Urothelium cell line (cell line): ENCODE measurements at regions not wholly inside any gene's neighbourhood (a gene's known extent, or its start where the extent isn't known, plus 50 kb on each side); places are given as distances from the start of the nearest gene placed in this dataset.
"Not testable (repeated sequence)": the region's sequence is repeated elsewhere in the genome, so short reads cannot be mapped to it uniquely, and the experiment has no call there.

ENCODE experiments used
- DNase-seq: peaks from one replicate; pipeline ENCODE4 v3.0.0; 2011; ENCODE audit warnings: low spot score, mixed read lengths
- FAIRE-seq: peaks from 2 replicates; lab custom pipeline; 2011; peaks lifted over from hg19 to GRCh38; lab: Jason Lieb, UNC

- FAIRE-seq: no peak
- no peak for DNase-seq
Observed at GRCh38 chr5:174503086-174503460, 221.3 kb upstream of the MSX2 start.

DNA sequence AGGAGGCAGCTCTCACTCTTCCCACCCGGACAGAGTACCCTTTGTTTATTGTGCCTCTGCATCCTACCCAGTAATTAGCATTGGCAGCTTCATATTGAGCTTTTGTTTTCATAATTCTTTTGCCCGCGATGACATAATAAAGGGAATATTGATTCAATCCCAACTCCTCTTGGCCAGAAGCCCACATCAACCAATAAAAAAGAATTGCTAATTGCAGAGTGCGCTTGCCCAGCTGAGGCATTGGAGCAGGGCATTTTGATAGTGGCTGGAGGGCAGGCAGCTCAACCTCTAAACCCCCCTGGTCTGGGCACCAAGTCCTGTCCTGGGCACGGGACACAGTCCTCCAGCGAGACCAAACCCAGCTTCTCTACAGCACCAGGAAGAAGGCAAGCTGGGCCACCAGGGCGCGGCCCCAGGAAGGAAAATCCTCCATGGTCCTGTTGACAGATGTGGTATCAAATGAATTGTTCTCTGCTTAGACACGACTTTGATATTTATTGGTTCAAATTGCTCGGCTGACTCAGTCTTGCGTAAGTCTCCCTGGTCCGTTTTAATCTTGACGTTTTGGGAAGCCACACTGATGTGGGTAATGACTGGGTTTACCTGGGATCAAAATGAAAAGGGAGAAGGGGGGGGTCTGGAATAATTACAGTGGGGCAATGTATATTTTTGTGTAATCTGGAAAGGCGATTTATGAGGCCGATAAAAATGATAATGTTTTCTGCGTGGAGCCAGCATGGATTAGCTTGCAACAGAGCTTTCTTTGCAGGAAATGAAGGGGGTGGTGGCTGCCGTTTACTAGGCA, 220.7 kb upstream of the MSX2 start:
- DNase-seq: peak; percentile 78
- FAIRE-seq: peak; percentile 76

- DNase-seq (peak; percentile 25), FAIRE-seq (no peak)
Observed at GRCh38 chr5:174504266-174504726, 220.1 kb upstream of the MSX2 start.

DNA sequence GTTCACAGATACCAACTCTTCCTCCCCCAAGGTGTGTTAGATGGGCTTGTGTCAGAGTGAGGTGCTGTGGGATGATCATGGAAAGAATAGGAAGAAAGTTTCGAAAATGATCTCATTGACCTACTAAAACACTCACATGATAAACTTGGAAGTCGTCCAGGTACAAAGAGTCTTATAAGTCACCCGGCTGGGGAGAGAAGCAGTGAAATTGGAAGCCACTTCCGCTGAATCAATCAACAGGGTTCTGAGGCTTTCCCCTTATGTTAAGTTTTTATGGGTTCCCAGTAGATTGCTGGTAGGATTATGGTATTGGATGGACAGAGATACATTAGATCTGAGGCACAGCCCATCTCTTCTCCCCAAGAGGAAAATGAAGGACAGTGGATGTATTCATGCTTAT, 218.8 kb upstream of the MSX2 start:
- DNase-seq (peak; percentile 74), FAIRE-seq (no peak)

- FAIRE-seq, DNase-seq: not testable (repeated sequence)
Observed at GRCh38 chr5:174510782-174511453, 213.5 kb upstream of the MSX2 start.

DNA sequence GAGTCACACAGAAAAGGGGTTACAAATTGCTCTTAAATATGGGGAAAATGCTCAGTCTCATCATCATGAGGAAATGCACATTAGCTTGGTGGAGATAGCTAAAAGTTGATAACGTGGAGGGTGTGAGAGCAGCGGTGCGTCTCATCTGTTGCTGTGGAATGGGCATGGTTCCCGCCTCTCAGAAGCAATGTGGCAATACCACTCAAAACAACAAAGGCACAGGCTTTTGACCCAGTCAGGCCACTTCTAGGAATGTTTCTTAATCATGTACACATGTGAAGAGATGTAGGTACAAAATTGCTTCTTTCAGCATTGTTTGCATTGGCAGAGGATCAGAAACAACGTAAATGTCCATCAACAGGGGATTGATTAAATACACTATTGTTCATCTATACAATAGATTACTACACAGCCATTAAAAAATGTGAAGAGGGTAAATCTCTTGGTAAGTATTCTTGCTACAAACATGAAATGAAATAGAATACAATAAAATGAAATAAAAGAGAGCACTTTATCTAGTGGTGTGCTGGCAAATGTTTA, 212.6 kb upstream of the MSX2 start:
- no peak for DNase-seq
- no peak for FAIRE-seq

- FAIRE-seq (no peak), DNase-seq (no peak)
Observed at GRCh38 chr5:174514325-174514724, 210.1 kb upstream of the MSX2 start.

GRCh38 chr5:174514983-174515394, 209.4 kb upstream of the MSX2 start:
- no peak for FAIRE-seq
- no peak for DNase-seq

DNA sequence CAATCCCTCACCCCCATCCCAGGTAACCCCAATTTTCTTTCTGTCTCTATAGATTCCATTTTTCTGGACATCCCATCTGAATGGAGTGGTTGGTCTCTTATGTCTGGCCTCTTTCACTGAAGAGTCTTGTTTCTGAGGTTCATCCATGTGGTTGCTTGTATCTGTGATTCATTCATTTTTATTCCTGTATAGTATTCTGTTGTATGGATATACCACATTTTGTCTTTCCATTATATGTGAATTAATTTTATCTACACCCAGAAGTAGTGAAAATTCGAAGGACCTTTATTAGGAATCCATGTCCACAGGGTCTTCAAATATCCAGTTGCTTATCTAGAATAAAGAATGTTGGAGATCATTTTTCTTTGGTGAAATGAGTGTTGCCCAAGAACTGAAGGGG, 207.6 kb upstream of the MSX2 start:
- DNase-seq (no peak), FAIRE-seq (no peak)

DNA sequence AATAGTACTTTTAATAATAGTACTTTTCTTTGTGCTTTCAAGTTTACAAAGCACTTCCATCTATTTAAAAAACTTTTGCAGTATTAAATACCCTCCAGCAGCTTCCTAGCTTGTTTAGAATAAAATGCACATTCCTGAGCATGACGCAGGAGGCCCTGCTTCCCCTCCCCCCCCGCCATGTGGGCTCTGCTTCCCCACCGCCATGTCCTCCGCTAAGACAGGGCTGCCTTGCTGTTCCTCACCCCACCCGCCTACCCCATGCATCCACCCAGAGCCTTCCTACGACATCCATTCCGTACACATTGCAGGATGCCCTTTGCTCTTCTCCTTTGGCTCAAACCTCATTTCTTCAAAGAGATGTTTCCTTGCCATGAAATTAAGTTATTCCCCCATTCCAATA, 205.9 kb upstream of the MSX2 start:
- FAIRE-seq (no peak), DNase-seq (no peak)

DNA sequence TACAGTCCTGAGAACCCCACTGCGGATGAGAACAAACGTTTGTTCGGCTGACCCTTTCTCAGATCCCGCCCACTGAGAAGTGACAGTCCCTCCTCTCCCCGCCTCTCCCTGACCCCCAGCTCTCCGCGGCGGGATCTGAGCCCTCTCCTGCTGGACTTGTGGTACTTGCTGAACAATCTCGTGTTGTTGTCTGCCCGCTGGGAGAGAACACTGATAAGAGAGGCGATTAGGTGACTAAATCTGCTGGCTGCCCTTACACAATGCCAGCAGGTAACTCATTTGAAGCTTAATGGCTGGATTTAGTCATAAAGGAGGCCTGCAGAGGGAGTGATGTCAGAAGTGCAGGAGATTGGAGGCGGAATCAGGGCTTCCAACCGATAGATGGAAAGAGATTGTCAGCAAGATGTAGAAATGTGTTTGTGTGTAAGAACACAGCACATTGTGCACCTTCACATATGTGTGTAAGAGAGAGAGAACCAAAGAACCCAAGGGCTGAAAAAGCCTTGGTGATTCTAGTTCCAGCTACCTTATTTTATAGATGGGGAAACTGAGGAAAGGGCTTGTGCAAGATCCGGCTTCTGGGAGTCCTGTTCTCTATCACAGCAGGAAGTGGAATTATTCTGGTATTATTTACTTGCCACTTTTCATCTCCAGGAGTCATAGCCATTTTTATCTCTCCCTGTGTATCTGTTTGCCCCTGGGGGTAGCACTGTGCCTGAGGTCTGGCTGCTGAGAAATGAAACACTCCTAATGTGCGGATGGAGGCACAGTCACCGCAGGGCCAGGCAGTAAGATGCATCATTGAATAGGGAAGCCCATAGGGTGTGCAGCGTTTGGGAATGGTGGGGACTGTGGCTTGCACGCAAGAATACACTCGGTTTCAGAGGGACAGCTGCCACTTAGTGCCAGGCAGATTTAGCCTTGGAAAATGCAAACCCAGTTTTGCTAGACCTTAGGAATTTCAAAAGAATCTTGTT, 203.7 kb upstream of the MSX2 start:
- FAIRE-seq (no peak), DNase-seq (no peak)

DNA sequence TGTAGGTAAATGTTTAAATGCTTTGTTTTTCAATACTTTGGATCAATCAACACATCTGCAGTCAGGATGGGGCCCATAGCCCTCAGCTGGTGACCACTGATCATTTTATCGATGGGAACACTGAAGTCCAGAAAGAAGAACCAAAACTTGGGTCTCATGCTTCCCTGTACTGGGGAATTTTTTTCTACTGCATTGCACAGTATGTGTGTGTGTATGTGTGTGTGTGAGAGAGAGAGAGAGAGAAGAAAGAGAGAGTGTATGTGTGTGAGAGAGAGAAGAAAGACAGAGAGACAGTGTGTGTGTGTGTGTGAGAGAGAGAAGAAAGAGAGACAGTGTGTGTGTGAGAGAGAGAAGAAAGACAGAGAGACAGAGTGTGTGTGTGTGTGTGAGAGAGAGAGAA, 202.9 kb upstream of the MSX2 start:
- no peak for DNase-seq
- no peak for FAIRE-seq

DNA sequence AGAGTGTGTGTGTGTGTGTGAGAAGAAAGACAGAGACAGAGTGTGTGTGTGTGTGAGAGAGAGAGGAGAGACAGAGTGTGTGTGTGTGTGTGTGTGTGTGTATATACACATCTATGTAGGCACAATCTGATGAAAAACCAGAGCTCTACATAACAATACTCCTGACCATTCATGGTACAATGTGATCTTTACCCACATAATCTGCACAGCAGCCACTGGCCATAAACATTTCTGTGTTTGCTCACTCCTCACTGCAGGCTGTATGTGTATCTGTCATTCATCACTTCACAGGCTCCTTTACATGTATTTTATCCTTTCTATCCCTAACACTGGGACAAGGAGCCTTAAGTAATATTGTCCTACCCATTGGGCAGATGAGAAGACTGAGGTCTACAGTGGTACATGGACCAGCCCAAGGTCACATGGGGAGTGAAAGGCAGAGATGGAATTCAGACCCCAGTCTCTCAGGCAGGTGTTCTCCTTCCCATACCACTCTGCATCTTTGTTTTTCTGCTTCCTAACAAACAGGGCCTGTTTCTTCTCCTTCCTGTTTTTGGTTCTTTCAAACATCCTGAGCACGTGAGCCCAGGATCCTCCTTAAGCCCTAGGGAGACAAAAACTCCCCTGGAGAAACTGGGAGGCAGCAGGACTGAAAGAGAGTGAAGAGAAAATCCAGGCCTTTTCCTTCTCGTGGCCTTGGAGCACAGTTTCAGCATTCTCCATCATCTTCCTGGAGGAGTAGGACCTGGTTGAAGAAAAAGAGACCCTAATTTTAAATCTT, 201.7 kb upstream of the MSX2 start:
- DNase-seq (no peak), FAIRE-seq (no peak)

DNA sequence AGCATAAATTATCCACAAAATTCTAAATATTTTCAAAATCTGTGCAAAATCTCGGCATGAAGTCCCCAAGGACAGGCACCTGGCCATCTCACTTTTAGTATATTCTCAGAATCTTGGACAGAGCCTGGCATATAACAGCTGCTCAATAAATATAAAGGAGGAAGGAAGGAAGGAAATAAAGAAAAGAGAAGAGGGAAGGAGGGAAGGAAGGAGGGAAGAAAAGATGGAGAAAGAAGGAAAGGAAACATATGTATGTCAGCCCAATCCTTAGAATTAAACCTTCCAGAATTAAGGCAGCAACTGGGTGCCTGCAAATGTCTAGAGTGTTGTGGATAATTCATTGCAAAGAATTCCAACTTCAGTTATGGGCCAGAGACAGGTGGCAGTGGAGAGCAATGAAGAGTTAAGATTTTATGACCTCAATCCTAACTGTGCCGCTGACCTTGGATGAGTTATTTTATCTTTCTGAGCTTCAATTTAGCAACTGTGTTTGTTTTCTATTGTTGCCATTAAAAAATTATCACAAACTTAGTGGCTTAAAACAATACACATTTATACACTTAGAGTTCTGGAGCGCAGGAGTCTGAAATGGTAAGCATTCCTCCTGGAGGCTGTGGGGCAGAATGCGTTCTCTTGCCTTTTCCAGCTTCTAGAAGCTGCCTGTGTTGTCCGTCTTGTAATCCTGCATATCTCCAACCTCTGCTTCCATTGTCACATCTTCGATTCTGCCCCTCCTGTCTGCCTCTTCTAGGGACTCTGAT, 200.9 kb upstream of the MSX2 start:
- FAIRE-seq (no peak), DNase-seq (no peak)

DNA sequence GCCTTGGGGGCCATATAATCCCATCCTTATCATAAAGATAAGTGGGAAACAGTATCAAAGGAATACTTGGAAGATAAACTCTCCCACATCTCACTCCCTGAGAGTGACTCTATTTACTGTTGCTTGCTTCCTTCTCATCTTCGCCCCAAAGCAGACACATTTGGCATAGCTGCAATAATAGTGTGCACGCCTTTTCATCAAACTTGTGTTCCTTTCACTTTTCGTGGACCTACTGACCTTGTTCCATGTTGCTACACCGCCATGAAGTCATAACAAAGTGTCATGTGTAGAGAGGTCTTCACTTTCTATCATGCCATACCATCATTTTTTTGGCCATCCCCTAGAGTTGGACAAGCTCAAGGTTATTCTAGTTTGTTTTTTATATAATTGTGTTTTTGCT, 200.0 kb upstream of the MSX2 start:
- DNase-seq: no peak
- FAIRE-seq: no peak

DNA sequence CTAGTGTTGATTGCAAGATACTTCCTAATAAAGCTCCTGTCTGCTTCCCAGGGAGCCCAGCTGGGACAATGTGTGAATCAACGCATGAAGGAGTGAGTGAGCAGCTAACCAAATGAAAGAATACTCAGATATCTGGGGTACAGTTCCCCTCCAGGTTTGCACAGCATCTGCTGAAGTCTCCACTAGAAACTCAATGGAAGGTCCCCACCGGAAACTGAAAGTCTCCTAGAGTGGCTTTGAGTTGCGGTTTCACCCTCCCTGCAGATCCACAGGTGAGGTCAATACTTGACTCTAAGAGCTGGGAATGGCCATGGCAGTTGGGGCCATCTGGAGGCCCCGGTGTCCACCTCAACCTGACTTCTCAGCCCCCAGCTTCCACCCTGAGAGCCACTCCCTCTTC, 198.2 kb upstream of the MSX2 start:
- FAIRE-seq: no peak
- DNase-seq: no peak

- DNase-seq (no peak), FAIRE-seq (no peak)
Observed at GRCh38 chr5:174527916-174528540, 196.4 kb upstream of the MSX2 start.

DNA sequence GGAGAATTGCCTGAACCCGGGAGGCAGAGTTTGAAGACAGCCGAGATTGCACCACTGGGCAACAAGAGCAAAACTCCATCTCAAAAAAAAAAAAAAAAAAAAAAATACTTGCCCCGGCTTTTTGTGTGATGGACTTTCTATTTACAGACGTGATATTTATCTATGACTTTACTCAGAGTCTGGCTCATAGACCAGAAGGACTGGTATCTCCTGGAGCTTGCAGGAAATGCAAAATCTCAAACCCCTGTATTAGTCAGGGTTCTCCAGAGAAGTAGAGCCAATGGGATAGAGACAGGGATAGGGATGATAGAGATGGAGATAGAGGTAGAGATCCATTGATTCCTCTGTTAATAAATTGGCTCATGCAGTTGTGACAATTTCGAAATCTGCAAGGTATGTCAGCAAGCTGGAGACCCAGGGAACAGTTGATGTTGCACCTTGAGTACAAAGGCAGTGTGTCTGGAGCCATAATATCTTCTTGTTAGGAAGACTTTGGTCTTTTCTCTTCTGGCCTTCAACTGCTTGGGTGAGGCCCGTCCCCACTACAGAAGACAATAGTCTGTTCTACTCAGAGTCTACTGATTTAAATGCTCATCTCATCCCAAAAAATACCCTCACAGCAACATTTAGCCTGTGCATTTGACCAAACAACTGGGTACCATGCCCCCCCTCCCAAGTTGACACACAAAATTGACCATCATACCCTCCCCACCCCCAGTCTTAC, 195.4 kb upstream of the MSX2 start:
- FAIRE-seq: no peak

More for the DNA sequence above, 195.4 kb upstream of the MSX2 start:
- DNase-seq: no peak
